ENCODE measurements at regions not wholly inside any gene's neighbourhood (a gene's known extent, or its start where the extent isn't known, plus 50 kb on each side); places are given as distances from the start of the nearest gene placed in this dataset.

DNA sequence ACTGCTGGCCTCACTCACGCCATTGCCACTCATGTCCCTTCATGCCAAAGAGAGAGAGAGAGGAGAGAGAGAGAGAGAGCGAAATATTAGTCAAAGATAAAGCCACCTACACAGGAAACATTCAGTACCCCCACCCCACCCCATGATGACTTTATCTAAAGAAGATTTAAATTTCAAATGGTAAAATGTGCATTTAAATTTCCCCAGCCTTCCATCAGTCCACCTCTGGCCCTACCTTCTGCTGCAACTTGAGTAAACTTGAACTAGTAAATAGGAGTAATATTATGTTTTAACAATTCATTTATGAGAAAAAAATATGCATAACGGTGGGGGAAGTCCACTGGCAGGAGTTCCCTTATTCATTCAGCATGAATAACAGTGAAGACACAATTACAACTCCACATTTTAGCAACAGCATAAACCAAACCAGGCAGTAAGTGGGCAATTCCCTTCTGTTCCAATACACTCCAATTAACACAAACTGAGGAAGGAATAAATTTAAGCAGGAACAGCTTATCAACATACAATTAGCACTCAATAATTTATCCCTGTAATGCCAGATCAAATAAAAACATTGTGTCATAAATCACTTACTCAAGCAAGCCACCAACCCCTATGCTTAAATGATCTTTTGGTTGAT lies 264.2 kb downstream of the LNPK start:
- no peak overlapping the region for H3K4me3 ChIP-seq (replicated peaks in 1 of 2; ENCODE audit: low read depth in 2 of 2, low read length in 2 of 2)
- no peak for DNase-seq (ENCODE audit: low read depth in 2 of 2)
- TF ChIP-seq, protein P1, sequence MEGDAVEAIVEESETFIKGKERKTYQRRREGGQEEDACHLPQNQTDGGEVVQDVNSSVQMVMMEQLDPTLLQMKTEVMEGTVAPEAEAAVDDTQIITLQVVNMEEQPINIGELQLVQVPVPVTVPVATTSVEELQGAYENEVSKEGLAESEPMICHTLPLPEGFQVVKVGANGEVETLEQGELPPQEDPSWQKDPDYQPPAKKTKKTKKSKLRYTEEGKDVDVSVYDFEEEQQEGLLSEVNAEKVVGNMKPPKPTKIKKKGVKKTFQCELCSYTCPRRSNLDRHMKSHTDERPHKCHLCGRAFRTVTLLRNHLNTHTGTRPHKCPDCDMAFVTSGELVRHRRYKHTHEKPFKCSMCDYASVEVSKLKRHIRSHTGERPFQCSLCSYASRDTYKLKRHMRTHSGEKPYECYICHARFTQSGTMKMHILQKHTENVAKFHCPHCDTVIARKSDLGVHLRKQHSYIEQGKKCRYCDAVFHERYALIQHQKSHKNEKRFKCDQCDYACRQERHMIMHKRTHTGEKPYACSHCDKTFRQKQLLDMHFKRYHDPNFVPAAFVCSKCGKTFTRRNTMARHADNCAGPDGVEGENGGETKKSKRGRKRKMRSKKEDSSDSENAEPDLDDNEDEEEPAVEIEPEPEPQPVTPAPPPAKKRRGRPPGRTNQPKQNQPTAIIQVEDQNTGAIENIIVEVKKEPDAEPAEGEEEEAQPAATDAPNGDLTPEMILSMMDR (IDR thresholded peaks at IDR 0.05; ENCODE audit: low read depth, low read length) = no peak

DNA sequence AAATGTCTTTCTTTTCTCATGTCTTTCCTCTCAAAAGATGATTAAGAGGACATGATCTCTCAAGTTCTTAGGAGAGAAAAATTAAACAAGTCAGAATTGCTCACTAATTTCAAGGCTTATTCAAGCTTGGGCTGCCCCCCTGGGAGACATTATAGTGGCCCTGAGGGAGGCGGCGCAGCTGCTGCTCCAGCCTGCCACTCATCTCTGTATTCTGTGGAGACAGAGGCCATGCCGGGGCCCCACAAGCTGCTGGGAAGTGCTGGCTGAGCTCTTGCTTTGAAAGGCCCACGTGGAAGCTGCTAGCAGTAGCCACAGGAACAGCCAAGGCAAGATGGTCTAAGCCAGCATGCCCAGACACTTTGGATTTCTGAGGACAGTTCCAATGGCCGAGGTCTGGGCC lies 267.4 kb downstream of the LNPK start:
- no peak overlapping the region for H3K4me3 ChIP-seq (replicated peaks in 1 of 2; ENCODE audit: low read depth in 2 of 2, low read length in 2 of 2)
- TF ChIP-seq, protein P1 (IDR thresholded peaks at IDR 0.05; ENCODE audit: low read depth, low read length) = no peak
- no peak for DNase-seq (ENCODE audit: low read depth in 2 of 2)

DNA sequence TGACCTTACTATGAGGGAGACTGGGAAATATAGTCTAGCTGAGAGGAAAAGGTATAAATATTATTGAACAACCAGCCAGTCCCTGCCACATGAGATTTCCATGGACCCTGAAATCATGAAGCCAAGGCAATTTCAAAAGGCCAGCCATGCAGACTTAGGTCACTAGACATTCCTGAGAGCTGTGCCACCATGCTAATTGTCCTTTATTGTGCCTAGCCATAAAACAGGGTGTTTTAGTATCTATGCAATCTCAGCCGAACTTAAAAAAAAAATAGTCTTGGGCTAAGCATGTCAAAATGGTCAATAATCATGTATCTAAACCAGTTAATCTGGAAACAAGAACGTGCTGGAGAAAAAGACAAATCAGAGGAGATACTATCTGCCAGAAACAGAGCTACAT lies 269.5 kb downstream of the LNPK start:
- DNase-seq (ENCODE audit: low read depth in 2 of 2) = no peak
- no peak overlapping the region for H3K4me3 ChIP-seq (replicated peaks in 1 of 2; ENCODE audit: low read depth in 2 of 2, low read length in 2 of 2)
- TF ChIP-seq, protein P1 (IDR thresholded peaks at IDR 0.05; ENCODE audit: low read depth, low read length) = no peak

DNA sequence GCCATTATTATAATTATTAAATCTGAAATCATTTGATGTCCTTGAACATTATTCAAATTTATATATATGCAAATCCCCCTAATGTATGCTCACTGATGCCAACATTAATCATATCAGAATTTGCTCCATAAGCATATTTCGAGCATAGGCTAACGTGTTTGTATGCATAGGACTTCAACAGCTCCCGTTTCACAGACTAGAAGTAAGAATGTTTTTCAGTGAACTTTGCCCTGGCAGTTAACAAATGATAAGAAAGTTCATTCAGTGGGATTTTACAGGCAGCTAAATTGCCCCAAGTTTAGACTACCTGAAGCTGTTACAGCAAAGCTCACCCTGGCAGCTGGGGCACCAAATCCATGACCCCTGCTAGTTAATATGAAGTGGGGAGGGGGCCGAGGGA lies 272.0 kb downstream of the LNPK start:
- no peak overlapping the region for H3K4me3 ChIP-seq (replicated peaks in 1 of 2; ENCODE audit: low read depth in 2 of 2, low read length in 2 of 2)
- TF ChIP-seq, protein P1 (IDR thresholded peaks at IDR 0.05; ENCODE audit: low read depth, low read length) = no peak
- no peak for DNase-seq (ENCODE audit: low read depth in 2 of 2)

DNA sequence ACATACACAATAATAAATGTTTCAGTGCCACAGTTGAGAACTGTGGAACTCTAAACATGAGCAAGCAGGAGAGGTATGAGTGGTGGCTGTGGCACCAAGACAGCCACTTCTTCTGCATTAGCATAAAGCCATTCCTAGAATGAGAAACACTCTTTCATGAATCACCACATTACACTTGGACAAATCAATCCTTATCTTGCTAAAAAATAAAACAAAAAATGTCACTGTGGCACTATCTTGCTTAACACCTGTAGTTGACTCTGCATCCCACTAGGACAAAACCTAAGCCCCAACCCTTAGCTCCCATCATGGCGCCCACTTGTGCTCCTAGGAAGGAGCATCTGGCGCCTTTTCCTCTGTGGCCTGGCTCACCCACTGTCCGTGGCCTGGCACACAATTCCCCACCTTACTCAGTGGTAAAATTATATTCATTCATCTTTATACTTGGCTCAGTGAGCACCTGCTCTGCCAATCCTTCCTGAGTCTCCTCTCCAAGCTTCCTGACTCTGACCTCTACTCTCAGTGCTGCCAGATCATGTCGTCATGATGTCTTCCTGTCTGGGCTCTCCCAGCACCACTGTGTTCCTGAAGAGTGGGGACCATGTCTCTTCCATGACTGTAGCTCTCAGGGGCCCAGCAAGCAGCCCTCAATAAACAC lies 272.9 kb downstream of the LNPK start:
- no peak overlapping the region for H3K4me3 ChIP-seq (replicated peaks in 1 of 2; ENCODE audit: low read depth in 2 of 2, low read length in 2 of 2)
- TF ChIP-seq, protein P1 (IDR thresholded peaks at IDR 0.05; ENCODE audit: low read depth, low read length) = no peak
- DNase-seq (ENCODE audit: low read depth in 2 of 2) = no peak

DNA sequence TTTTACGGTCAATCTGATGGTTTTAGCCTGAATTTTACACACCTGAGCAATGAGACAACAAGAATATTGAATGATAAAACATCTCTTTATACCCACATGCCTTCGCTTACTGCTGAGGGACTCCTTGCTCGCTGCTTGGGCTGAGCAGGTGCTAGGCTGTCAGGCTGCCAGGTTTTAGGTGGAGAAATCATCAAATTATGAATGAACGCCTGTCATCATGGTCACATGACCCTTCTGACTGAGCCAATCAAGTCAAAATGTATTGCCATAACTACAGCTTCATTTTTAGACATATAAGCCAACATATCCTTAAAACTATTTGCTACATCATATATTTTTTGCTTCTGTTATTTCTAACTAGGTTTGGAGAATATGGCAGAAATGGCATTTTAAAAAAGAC lies 274.0 kb downstream of the LNPK start:
- no peak overlapping the region for H3K4me3 ChIP-seq (replicated peaks in 1 of 2; ENCODE audit: low read depth in 2 of 2, low read length in 2 of 2)
- TF ChIP-seq, protein P1 (IDR thresholded peaks at IDR 0.05; ENCODE audit: low read depth, low read length) = no peak
- no peak for DNase-seq (ENCODE audit: low read depth in 2 of 2)

All from cardiac fibroblast (primary cell).